Calu3 (cell line): ENCODE measurements at regions not wholly inside any gene's neighbourhood (a gene's known extent, or its start where the extent isn't known, plus 50 kb on each side); places are given as distances from the start of the nearest gene placed in this dataset.

Source experiments
- BruUV-seq: library from RNA; stranded (reverse); fragments of 400-500 nt; replicated peaks from 2 replicates; lab custom pipeline; 2021; lab: Mats Ljungman, UMichigan
- CTCF ChIA-PET: fragments of 300-600 bp; sonication (Branson Sonifier 250); formaldehyde crosslinking; loops from one replicate; lab custom pipeline; 2022; ENCODE audit warnings: antibody characterized with exemption; lab: Charles Lee
- DNase-seq: peaks from one replicate; pipeline ENCODE4 v3.0.0; 2022
- H3K27ac Mint-ChIP-seq: one replicate; pipeline ENCODE4 v1.8.0; 2022; ENCODE audit warnings: mixed read lengths; ENCODE audit not compliant: unreplicated experiment
- H3K27me3 Mint-ChIP-seq: one replicate; pipeline ENCODE4 v1.8.0; 2022; ENCODE audit warnings: mixed read lengths; ENCODE audit not compliant: unreplicated experiment
- H3K36me3 Mint-ChIP-seq: one replicate; pipeline ENCODE4 v1.8.0; 2022; ENCODE audit warnings: mild to moderate bottlenecking, moderate library complexity, mixed read lengths; ENCODE audit not compliant: insufficient read depth, unreplicated experiment
- H3K4me1 Mint-ChIP-seq: one replicate; pipeline ENCODE4 v1.8.0; 2022; ENCODE audit warnings: mild to moderate bottlenecking, low read depth, mixed read lengths; ENCODE audit not compliant: unreplicated experiment
- H3K4me3 Mint-ChIP-seq: one replicate; pipeline ENCODE4 v1.8.0; 2022; ENCODE audit warnings: mild to moderate bottlenecking, low read depth, moderate library complexity, mixed read lengths; ENCODE audit not compliant: unreplicated experiment
- H3K9me3 Mint-ChIP-seq: one replicate; pipeline ENCODE4 v1.8.0; 2022; ENCODE audit warnings: low read depth, mixed read lengths; ENCODE audit not compliant: unreplicated experiment
- intact Hi-C: fragments of 100-400 bp; cut with micrococcal nuclease; formaldehyde crosslinking; loops from one replicate; pipeline ENCODE4 v1.10.0; 2022; ENCODE audit not compliant: unreplicated experiment
- TF ChIP-seq, protein P1 (sequence below): fragments of 200-600 bp; IDR thresholded peaks from one replicate; pipeline ENCODE4 v1.8.0; 2022; ENCODE audit warnings: antibody characterized with exemption; ENCODE audit not compliant: unreplicated experiment

DNA sequence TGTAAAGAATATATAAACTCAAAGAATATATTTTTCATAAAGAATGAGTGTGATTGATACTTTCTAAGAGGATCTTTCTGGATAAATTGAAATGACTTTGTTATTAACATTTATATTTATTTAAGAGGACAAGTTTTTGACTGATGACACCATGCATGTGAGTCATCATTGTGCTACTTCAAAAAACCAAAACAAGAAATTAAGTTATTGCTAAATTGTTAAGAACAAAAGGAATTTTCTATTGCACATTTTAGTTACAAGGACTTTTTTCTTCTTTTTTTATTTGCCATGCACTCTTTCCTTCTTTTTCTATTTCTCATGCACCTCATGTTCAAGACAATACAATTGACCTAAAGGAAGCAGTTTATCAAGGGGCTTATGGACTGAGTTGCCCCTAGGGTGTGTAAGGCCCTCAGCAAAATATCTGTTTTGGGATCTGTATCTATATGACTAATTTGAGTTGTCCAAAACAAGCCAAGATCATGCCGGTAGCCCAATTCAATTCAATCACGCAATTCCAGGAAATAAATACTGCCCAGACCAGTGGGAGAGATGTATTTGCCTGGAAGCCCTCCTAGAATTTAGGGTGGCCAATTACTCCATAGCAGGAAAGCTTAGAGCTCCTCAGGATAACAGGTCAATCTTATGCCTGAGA, 654.3 kb downstream of the METTL4 start:
- no peak overlapping the region for H3K27ac Mint-ChIP-seq
- no peaks in the 10 kb centered on the region for H3K27me3 Mint-ChIP-seq
- H3K4me3 Mint-ChIP-seq = no peak overlapping the region
- no peak for DNase-seq
- H3K36me3 Mint-ChIP-seq = no peaks in the 10 kb centered on the region
- CTCF ChIA-PET = no interaction called here
- H3K4me1 Mint-ChIP-seq = no peaks in the 10 kb centered on the region
- TF ChIP-seq, protein P1, sequence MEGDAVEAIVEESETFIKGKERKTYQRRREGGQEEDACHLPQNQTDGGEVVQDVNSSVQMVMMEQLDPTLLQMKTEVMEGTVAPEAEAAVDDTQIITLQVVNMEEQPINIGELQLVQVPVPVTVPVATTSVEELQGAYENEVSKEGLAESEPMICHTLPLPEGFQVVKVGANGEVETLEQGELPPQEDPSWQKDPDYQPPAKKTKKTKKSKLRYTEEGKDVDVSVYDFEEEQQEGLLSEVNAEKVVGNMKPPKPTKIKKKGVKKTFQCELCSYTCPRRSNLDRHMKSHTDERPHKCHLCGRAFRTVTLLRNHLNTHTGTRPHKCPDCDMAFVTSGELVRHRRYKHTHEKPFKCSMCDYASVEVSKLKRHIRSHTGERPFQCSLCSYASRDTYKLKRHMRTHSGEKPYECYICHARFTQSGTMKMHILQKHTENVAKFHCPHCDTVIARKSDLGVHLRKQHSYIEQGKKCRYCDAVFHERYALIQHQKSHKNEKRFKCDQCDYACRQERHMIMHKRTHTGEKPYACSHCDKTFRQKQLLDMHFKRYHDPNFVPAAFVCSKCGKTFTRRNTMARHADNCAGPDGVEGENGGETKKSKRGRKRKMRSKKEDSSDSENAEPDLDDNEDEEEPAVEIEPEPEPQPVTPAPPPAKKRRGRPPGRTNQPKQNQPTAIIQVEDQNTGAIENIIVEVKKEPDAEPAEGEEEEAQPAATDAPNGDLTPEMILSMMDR = no peak
- BruUV-seq = no TSS peak
- intact Hi-C loops = no loop called here
- H3K9me3 Mint-ChIP-seq = peaks cover 4% of the 10 kb centered on the region

DNA sequence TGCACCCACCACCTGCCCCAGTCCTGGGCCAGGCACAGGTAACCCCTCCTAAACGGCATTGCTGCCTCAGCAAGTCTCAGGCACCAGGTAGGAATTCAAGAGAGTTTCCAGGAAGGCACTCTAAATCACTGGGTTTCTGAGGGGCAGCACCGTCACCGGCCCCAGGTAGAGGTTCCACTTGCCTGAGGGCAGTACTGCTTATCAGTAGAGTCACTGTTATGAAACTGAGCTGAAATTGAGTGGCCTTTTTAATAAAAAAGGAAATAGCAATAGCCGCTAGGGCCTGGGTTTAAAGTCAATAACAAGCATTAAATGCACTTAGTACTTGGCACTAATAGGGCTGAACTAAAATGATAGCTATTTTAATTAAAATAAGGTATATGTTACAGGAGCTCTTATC, 653.7 kb downstream of the METTL4 start:
- CTCF ChIA-PET = no interaction called here
- no peaks in the 10 kb centered on the region for H3K4me1 Mint-ChIP-seq
- TF ChIP-seq, protein P1 = no peak
- no peak overlapping the region for H3K4me3 Mint-ChIP-seq
- H3K36me3 Mint-ChIP-seq = no peaks in the 10 kb centered on the region
- no peak for DNase-seq
- no peaks in the 10 kb centered on the region for H3K27me3 Mint-ChIP-seq
- H3K27ac Mint-ChIP-seq = no peak overlapping the region
- no TSS peak for BruUV-seq
- H3K9me3 Mint-ChIP-seq = peaks cover 4% of the 10 kb centered on the region
- intact Hi-C loops = no loop called here

DNA sequence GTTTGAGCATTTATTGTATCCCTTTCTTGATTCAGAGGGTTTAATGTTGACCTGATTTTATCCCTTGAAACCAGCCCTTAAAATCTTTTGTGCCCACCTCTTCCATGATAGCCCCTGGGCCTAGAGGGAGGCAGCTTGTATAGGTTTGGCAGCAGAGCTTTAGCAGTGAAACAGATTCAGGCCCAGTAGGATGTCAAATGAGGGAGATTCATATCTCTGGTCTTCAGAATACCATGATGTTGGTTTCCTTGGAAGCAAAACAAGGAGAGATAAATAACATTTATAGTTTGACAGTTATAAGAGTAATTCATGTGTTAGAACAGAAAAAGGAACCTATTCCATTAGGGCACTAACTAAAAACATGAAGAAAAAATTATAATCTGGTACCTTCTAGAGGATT, 649.2 kb downstream of the METTL4 start:
- Mint-ChIP-seq H3K36me3 (no peaks in the 10 kb centered on the region), H3K27me3 (no peaks in the 10 kb centered on the region), H3K9me3 (peaks cover 8% of the 10 kb centered on the region), H3K27ac (no peak overlapping the region), H3K4me3 (no peak overlapping the region), H3K4me1 (no peaks in the 10 kb centered on the region)
- no peak for DNase-seq
- intact Hi-C loops = no loop called here
- no TSS peak for BruUV-seq
- CTCF ChIA-PET = no interaction called here
- TF ChIP-seq, protein P1 = no peak

DNA sequence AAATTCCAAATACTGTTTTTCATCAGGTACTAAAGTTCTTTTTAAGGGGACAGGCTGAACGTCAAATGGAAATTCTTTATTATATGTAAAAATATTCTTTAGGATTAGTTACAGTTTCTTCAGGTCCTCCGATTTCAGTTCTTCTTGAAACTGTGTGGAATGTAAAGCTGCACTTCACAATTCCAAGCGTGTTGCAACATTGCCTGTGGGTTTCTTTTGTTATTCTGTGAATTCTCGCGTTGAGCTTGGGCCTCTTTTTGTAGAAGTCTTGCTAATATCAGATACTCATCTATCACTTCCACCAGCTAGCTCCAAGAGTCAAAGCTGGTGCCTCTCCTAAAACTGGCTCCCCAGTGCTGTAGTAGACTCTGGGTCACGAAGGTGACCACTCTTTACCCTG, 642.6 kb downstream of the METTL4 start:
- no peak overlapping the region for H3K4me3 Mint-ChIP-seq
- no peaks in the 10 kb centered on the region for H3K4me1 Mint-ChIP-seq
- no peak for DNase-seq
- intact Hi-C loops = no loop called here
- no peak overlapping the region for H3K27ac Mint-ChIP-seq
- peaks cover 15% of the 10 kb centered on the region for H3K9me3 Mint-ChIP-seq
- H3K27me3 Mint-ChIP-seq = no peaks in the 10 kb centered on the region
- TF ChIP-seq, protein P1 = no peak
- CTCF ChIA-PET = no interaction called here
- no peaks in the 10 kb centered on the region for H3K36me3 Mint-ChIP-seq
- no TSS peak for BruUV-seq
